Endothelial cell (in vitro differentiated cells): ENCODE measurements at regions not wholly inside any gene's neighbourhood (a gene's known extent, or its start where the extent isn't known, plus 50 kb on each side); places are given as distances from the start of the nearest gene placed in this dataset.

Source experiments
- DNase-seq: peaks from one replicate; pipeline ENCODE4 v3.0.0; 2021; ENCODE audit warnings: low spot score
- H3K27ac Mint-ChIP-seq: one replicate; pipeline ENCODE4 v1.8.0; 2021; ENCODE audit warnings: mixed read lengths, inconsistent platforms; ENCODE audit not compliant: unreplicated experiment
- H3K27me3 Mint-ChIP-seq: one replicate; pipeline ENCODE4 v1.8.0; 2021; ENCODE audit warnings: mild to moderate bottlenecking, moderate library complexity, mixed read lengths, inconsistent platforms; ENCODE audit not compliant: unreplicated experiment
- H3K36me3 Mint-ChIP-seq: one replicate; pipeline ENCODE4 v1.8.0; 2021; ENCODE audit warnings: mild to moderate bottlenecking, low read depth, mixed read lengths, inconsistent platforms; ENCODE audit not compliant: unreplicated experiment
- H3K4me1 Mint-ChIP-seq: one replicate; pipeline ENCODE4 v1.8.0; 2021; ENCODE audit warnings: mild to moderate bottlenecking, mixed read lengths, inconsistent platforms; ENCODE audit not compliant: unreplicated experiment
- H3K4me3 Mint-ChIP-seq: one replicate; pipeline ENCODE4 v1.8.0; 2021; ENCODE audit warnings: mild to moderate bottlenecking, mixed read lengths, inconsistent platforms; ENCODE audit not compliant: unreplicated experiment
- H3K9me3 Mint-ChIP-seq: one replicate; pipeline ENCODE4 v1.8.0; 2021; ENCODE audit warnings: mixed read lengths, inconsistent platforms; ENCODE audit not compliant: unreplicated experiment
- CTCF ChIP-seq: fragments of 200-600 bp; sonication (generic); IDR thresholded peaks from one replicate; pipeline ENCODE4 v1.5.0; 2021; ENCODE audit warnings: antibody characterized with exemption; ENCODE audit not compliant: unreplicated experiment

- no peaks in the 10 kb centered on the region for H3K27me3 Mint-ChIP-seq
- DNase-seq, result no peak
- H3K4me1 Mint-ChIP-seq, result no peaks in the 10 kb centered on the region
- no peak overlapping the region for H3K4me3 Mint-ChIP-seq
- no peak overlapping the region for H3K27ac Mint-ChIP-seq
- TF ChIP-seq CTCF, result no peak
- H3K36me3 Mint-ChIP-seq, result no peaks in the 10 kb centered on the region
- peaks cover 4% of the 10 kb centered on the region for H3K9me3 Mint-ChIP-seq
These were observed 478.7 kb downstream of the MEI4 start for GRCh38 chr6:78131521-78131920.

GRCh38 chr6:78132671-78133410 is 480.0 kb downstream of the MEI4 start:
- no peaks in the 10 kb centered on the region for H3K4me1 Mint-ChIP-seq
- no peak for TF ChIP-seq CTCF
- peaks cover 12% of the 10 kb centered on the region for H3K9me3 Mint-ChIP-seq
- no peak overlapping the region for H3K4me3 Mint-ChIP-seq
- DNase-seq, result no peak
- H3K36me3 Mint-ChIP-seq, result no peaks in the 10 kb centered on the region
- H3K27ac Mint-ChIP-seq, result no peak overlapping the region
- H3K27me3 Mint-ChIP-seq, result no peaks in the 10 kb centered on the region

GRCh38 chr6:78150425-78150824 is 497.6 kb downstream of the MEI4 start:
- Mint-ChIP-seq H3K36me3 (no peaks in the 10 kb centered on the region), H3K4me3 (no peak overlapping the region), H3K27me3 (peaks cover 1% of the 10 kb centered on the region), H3K4me1 (no peaks in the 10 kb centered on the region), H3K9me3 (no peaks in the 10 kb centered on the region), H3K27ac (no peak overlapping the region)
- DNase-seq, result no peak
- no peak for TF ChIP-seq CTCF

- H3K27me3 Mint-ChIP-seq, result peaks cover 2% of the 10 kb centered on the region
- no peak overlapping the region for H3K4me3 Mint-ChIP-seq
- H3K4me1 Mint-ChIP-seq, result no peaks in the 10 kb centered on the region
- no peak overlapping the region for H3K27ac Mint-ChIP-seq
- no peaks in the 10 kb centered on the region for H3K36me3 Mint-ChIP-seq
- DNase-seq, result no peak
- no peaks in the 10 kb centered on the region for H3K9me3 Mint-ChIP-seq
- no peak for TF ChIP-seq CTCF
These were observed 501.1 kb downstream of the MEI4 start for GRCh38 chr6:78153976-78154375.

DNA sequence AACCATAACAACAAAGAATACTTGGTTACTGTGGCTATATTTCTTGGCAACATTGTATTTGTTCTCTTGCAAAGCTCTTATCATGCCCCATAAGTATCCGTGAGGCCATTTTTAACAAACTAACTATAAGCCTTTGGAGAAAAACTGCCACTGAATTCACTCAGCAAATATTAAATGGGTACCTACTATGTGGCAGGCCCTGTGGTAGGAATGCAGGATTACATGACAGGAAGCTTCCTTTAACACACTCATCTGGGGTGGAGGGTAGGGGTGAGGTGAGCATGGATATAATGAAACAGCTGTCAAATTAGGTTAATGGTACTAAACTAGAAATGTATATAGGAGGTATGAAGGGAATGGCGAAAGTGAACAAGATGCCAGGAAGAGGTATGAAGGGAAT is 504.8 kb downstream of the MEI4 start:
- Mint-ChIP-seq H3K27me3 (peaks cover 2% of the 10 kb centered on the region), H3K4me1 (no peaks in the 10 kb centered on the region), H3K27ac (no peak overlapping the region), H3K36me3 (no peaks in the 10 kb centered on the region), H3K9me3 (no peaks in the 10 kb centered on the region), H3K4me3 (no peak overlapping the region)
- no peak for TF ChIP-seq CTCF
- no peak for DNase-seq
